DND-41 (cell line): ENCODE measurements at regions not wholly inside any gene's neighbourhood (a gene's known extent, or its start where the extent isn't known, plus 50 kb on each side); places are given as distances from the start of the nearest gene placed in this dataset.

Experiments
- ATAC-seq: fragments of 200-7000 bp; cut with Tn5 transposase; 3 replicates; pipeline ENCODE4 v1.9.1; 2021; ENCODE audit warnings: low read depth; ENCODE audit not compliant: insufficient read depth
- DNase-seq: peaks from one replicate; pipeline ENCODE4 v3.0.0-alpha.2; 2020
- H2AFZ ChIP-seq: 2 replicates; pipeline ENCODE4 v1.6.0; 2012; ENCODE audit warnings: low read depth, low read length
- H3K27ac ChIP-seq: 2 replicates; pipeline ENCODE4 v1.5.1; 2012; ENCODE audit warnings: low read length, inconsistent platforms
- H3K27me3 ChIP-seq: fragments of 200-600 bp; sonication (generic); 2 replicates; pipeline ENCODE4 v1.6.0; 2012; ENCODE audit warnings: low read length, mild to moderate bottlenecking, inconsistent platforms; ENCODE audit not compliant: insufficient read depth, poor library complexity
- H3K36me3 ChIP-seq: 2 replicates; pipeline ENCODE4 v1.5.1; 2012; ENCODE audit warnings: low read length, inconsistent platforms; ENCODE audit not compliant: insufficient read depth
- H3K4me1 ChIP-seq: 2 replicates; pipeline ENCODE4 v1.5.1; 2012; ENCODE audit warnings: mild to moderate bottlenecking, low read length; ENCODE audit not compliant: insufficient read depth
- H3K4me2 ChIP-seq: 2 replicates; pipeline ENCODE4 v1.6.0; 2012; ENCODE audit warnings: mild to moderate bottlenecking, moderate library complexity, low read length, inconsistent platforms; ENCODE audit not compliant: insufficient read depth
- H3K4me3 ChIP-seq, 2 experiments: fragments of 200-600 bp in 1 of 2; shearing (Covaris generic) in 1 of 2; 2 replicates each; pipeline ENCODE4 v1.5.1; 2012 to 2016; ENCODE audit warnings: inconsistent platforms in 2 of 2, low read length in 2 of 2, mild to moderate bottlenecking in 2 of 2, low read depth in 1 of 2, moderate library complexity in 1 of 2
- H3K79me2 ChIP-seq: 2 replicates; pipeline ENCODE4 v1.6.0; 2012; ENCODE audit warnings: low read length, inconsistent platforms; ENCODE audit not compliant: insufficient read depth
- H3K9ac ChIP-seq: 2 replicates; pipeline ENCODE4 v1.6.0; 2012; ENCODE audit warnings: low read depth, mild to moderate bottlenecking, inconsistent platforms, low read length, moderate library complexity
- H3K9me3 ChIP-seq: 2 replicates; pipeline ENCODE4 v1.5.1; 2012; ENCODE audit warnings: low read length, moderate library complexity, mild to moderate bottlenecking, inconsistent platforms; ENCODE audit not compliant: insufficient read depth, severe bottlenecking
- H4K20me1 ChIP-seq: 2 replicates; pipeline ENCODE4 v1.6.0; 2012; ENCODE audit warnings: low read length; ENCODE audit not compliant: insufficient read depth
- CTCF ChIP-seq: IDR thresholded peaks from 2 replicates; pipeline ENCODE4 v1.5.1; 2012; ENCODE audit warnings: borderline replicate concordance, low read length, moderate library complexity, mild to moderate bottlenecking; ENCODE audit not compliant: poor library complexity, severe bottlenecking; ENCODE audit errors: extremely low read depth
- EZH2 ChIP-seq: IDR thresholded peaks from 3 replicates; pipeline ENCODE4 v1.6.1; 2012; ENCODE audit warnings: borderline replicate concordance, low read depth, mild to moderate bottlenecking, moderate library complexity, low read length, inconsistent platforms; ENCODE audit not compliant: severe bottlenecking

GRCh38 chr9:26779062-26779461 is 113.5 kb downstream of the CAAP1 start:
- DNase-seq (no peak), ATAC-seq (no peak)
- Histone ChIP-seq H3K27ac (no peak overlapping the region), H3K9ac (no peak overlapping the region), H2AFZ (no peak overlapping the region), H3K4me1 (no peaks in the 10 kb centered on the region), H3K36me3 (no peaks in the 10 kb centered on the region), H3K4me2 (no peak overlapping the region), H3K9me3 (no peaks in the 10 kb centered on the region), H4K20me1 (no peaks in the 10 kb centered on the region), H3K27me3 (no peaks in the 10 kb centered on the region), H3K79me2 (no peaks in the 10 kb centered on the region), H3K4me3 (no peak overlapping the region)
- TF ChIP-seq CTCF (no peak), EZH2 (no peak)

GRCh38 chr9:26775391-26775790 is 117.2 kb downstream of the CAAP1 start:
- no peaks in the 10 kb centered on the region for H3K9me3 ChIP-seq
- H3K4me2 ChIP-seq, result no peak overlapping the region
- H3K4me1 ChIP-seq, result no peaks in the 10 kb centered on the region
- no peak for ATAC-seq
- no peak overlapping the region for H3K9ac ChIP-seq
- H2AFZ ChIP-seq, result no peak overlapping the region
- no peaks in the 10 kb centered on the region for H3K27me3 ChIP-seq
- no peak for TF ChIP-seq EZH2
- TF ChIP-seq CTCF, result no peak
- no peaks in the 10 kb centered on the region for H4K20me1 ChIP-seq
- H3K4me3 ChIP-seq, result no peak overlapping the region
- no peak for DNase-seq
- no peaks in the 10 kb centered on the region for H3K36me3 ChIP-seq
- H3K27ac ChIP-seq, result no peak overlapping the region
- H3K79me2 ChIP-seq, result no peaks in the 10 kb centered on the region

- H3K4me3 ChIP-seq, result no peak overlapping the region
- no peaks in the 10 kb centered on the region for H3K27me3 ChIP-seq
- no peaks in the 10 kb centered on the region for H3K79me2 ChIP-seq
- DNase-seq, result no peak
- H2AFZ ChIP-seq, result no peak overlapping the region
- H3K9ac ChIP-seq, result no peak overlapping the region
- H4K20me1 ChIP-seq, result no peaks in the 10 kb centered on the region
- H3K9me3 ChIP-seq, result no peaks in the 10 kb centered on the region
- H3K4me1 ChIP-seq, result no peaks in the 10 kb centered on the region
- no peak overlapping the region for H3K27ac ChIP-seq
- no peak overlapping the region for H3K4me2 ChIP-seq
- TF ChIP-seq EZH2 (no peak), CTCF (no peak)
- H3K36me3 ChIP-seq, result no peaks in the 10 kb centered on the region
- no peak for ATAC-seq
Measured at GRCh38 chr9:26773056-26773455, 119.5 kb downstream of the CAAP1 start.

- no peaks in the 10 kb centered on the region for H3K36me3 ChIP-seq
- no peak overlapping the region for H3K27ac ChIP-seq
- H4K20me1 ChIP-seq, result no peaks in the 10 kb centered on the region
- no peaks in the 10 kb centered on the region for H3K79me2 ChIP-seq
- H3K9me3 ChIP-seq, result no peaks in the 10 kb centered on the region
- no peak overlapping the region for H3K4me2 ChIP-seq
- ATAC-seq (no peak), DNase-seq (no peak)
- no peak overlapping the region for H3K9ac ChIP-seq
- H2AFZ ChIP-seq, result no peak overlapping the region
- H3K4me3 ChIP-seq, result no peak overlapping the region
- no peak for TF ChIP-seq EZH2
- TF ChIP-seq CTCF, result no peak
- no peaks in the 10 kb centered on the region for H3K4me1 ChIP-seq
- no peaks in the 10 kb centered on the region for H3K27me3 ChIP-seq
Measured at GRCh38 chr9:26770821-26771220, 121.8 kb downstream of the CAAP1 start.
